ENCODE measurements at regions not wholly inside any gene's neighbourhood (a gene's known extent, or its start where the extent isn't known, plus 50 kb on each side); places are given as distances from the start of the nearest gene placed in this dataset.
"Not testable (repeated sequence)": the region's sequence is repeated elsewhere in the genome, so short reads cannot be mapped to it uniquely, and the experiment has no call there.

DNA sequence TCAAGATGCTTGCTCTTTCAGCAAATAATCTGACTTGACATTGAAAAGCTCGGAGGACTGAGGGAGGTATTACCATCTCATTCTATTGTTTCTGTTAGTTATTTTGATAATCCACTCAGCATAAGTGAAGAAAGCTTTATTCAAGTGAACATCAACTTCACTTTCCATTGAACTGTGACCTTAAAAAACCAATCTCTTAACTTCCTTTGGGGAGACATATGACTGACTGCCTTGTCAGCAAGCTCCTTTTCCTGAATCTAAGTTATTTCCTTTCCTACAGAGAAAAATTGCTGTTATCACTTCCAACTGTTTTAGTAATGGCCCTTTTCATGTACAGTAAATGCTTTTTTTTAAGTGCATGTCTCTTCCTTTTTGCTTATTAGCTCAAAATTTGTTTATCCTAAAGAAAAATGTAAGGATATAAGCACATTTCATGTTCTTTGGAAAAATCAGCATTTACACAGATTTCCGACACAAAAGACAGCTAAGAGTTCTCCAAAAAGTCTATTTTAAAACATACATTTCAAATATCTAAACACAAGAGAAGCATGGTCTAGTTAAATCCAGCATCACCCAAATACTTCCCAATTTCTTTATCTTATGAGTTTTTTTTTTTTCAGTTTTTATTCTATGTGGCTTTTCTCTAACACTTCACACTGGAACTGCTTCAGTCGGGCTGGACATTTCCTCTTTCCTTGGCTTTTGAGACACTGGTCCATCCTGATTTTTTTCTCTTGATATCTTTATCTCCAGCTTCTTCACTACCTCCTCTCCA lies 117.9 kb upstream of the DAB2 start:
- in situ Hi-C loops (cut with MboI; ENCODE audit: low sequenced_read_pairs) = no loop called here

DNA sequence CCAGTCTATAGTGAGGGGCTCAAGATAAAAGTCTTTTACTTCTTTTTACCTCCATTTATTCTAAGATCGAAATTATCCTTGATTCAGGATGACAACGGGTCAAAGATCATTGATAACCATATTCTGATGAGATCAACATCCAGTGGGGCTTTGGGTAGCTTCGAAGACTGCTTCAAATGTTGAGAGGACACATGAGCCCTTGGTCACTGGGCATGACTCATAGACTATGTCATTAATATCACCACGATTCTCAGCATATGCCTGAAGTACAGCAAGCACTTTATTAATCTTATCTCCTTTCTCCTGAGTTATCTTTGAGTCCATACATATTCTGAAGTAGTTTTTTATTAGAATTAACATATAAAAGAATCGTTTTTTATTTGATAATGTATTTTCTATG lies 117.1 kb upstream of the DAB2 start:
- in situ Hi-C loops (cut with MboI; ENCODE audit: low sequenced_read_pairs) = no loop called here

DNA sequence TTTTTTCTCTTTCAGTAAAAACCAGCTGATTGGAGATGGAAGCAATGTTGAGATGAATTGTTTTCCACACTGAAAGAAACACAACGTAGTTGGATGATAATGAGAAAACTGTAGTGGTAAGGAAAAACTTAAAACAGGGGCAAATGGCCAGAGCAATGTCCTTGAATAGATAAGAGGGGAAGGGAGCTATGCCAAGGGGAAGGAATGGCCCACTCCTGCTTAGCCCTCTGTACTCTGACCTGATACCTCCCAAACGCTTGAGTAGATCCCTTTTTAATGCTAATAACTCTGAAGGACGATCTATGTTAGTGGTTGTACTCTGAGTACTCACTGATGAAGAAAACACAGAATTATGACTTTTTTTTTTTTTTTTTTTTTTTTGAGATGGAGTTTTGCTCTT lies 114.7 kb upstream of the DAB2 start:
- in situ Hi-C loops (cut with MboI; ENCODE audit: low sequenced_read_pairs) = no loop called here

DNA sequence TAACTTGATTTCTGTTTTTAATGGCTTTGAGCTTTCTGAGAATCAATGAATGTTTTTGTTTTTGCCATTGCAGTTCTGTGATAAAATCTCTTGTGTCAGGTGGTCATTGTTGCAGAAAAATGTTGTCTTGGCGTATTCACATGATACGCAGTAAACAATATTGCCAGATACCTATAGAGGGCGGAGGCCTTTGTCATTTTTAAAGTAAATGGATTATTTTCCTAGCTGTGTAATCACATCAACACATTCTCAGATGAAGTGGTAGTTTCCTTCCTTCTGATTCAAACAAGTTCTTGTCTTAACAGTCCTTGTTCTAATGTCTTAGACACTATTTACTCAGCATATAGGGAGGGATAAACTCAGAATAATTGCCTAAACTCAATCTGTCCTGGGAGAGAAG lies 109.9 kb upstream of the DAB2 start:
- in situ Hi-C loops (cut with MboI; ENCODE audit: low sequenced_read_pairs) = no loop called here

DNA sequence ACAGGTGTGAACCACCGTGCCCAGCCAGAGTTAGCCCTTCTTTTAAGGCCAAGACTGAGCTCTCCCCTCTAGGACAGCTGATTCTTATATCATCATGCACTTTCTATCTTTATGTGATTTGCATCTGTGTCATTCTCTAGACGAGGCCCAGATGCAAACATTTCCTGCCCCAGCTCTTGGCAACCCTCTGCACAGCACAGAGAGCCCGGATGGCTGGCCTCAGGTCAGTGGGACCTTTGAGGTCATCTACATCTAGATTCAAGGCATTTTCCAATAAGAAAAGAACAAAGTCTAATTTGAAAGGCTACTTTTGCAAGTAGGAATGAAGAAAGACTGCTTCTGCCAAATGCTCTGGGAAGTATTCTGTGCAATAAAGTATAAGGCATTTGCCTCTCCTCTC lies 109.0 kb upstream of the DAB2 start:
- in situ Hi-C loops (cut with MboI; ENCODE audit: low sequenced_read_pairs) = no loop called here

DNA sequence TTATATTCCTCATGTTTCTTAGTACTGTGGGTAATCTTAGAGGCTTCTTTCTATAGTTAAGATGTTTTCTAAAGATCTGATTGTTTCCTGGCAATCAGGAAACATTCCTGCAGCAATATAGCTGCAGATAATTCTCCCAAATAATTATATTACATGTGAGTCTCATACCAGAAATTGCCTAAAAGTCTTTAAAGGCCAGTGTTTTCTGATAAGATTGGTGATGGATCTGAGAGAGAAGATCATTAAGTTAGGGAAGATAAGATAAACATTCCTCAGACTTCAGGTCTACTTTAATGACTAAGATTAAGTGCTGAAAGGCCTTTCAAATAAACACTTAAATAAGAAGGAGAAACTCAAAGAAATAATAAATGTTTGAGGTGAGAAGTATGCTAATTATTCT lies 107.7 kb upstream of the DAB2 start:
- in situ Hi-C loops (cut with MboI; ENCODE audit: low sequenced_read_pairs) = no loop called here

DNA sequence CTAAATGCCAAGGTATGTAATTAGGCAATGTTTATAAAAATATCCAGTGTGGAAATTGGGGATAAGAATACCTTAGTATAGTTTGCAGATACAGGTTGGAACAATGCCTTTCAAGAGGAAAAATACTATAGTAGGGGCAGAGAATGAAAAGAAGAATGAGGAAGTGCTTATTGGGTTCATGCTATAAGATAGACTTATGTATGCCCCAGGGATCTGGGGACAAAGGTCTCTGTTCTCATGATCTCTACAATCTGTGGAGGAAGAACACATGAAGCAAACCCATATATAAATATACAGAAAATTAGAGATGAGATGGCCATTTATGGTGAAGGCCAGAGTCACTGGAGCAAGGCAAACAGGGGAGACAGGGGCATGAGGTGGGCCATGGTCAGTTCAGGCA lies 106.5 kb upstream of the DAB2 start:
- in situ Hi-C loops (cut with MboI; ENCODE audit: low sequenced_read_pairs) = no loop called here

DNA sequence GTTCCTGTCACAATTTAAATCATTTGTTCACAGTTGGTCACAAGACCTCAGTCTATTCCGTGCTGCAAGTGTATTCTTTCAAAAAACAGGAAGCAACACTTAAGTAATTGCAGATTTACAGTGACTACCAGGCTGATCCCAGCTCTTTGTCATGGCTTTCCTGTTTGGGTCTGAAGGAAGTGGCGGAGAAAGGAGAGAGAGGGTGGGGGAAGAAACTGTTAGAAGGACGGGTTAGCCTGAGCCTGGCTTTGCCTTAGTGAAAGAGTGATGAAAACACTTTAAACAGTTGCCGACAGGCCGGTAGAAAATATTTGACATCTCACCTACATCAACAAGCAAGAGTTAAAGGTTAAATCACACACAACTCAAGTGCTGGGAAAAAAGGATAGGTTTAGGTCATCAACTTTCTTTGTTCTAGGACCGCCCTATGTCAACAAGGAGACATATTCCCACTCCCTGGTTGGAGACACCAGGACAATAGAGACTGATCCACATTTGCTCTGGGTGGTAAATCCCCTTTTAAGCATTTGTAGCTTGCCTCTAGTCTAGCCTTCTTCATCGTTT lies 102.2 kb upstream of the DAB2 start:
- in situ Hi-C loops (cut with MboI; ENCODE audit: low sequenced_read_pairs) = no loop called here

DNA sequence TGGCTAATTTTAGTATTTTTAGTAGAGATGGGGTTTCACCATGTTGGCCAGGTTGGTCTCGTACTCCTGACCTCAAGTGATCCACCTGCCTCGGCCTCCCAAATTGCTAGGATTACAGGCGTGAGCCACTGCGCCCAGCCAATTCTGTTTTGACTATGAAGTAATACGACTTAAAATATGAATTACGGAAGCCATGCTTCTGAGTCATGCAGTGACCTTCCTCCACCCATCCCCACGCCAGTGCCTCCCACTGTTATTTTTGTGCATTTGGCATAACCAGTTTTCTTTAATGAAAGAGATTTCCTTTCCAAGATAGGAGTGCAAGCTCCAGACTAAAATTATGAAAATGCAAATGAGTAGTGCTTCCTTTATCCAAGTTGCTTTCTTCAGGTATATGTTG lies 101.0 kb upstream of the DAB2 start:
- in situ Hi-C loops (cut with MboI; ENCODE audit: low sequenced_read_pairs) = not testable (repeated sequence)

DNA sequence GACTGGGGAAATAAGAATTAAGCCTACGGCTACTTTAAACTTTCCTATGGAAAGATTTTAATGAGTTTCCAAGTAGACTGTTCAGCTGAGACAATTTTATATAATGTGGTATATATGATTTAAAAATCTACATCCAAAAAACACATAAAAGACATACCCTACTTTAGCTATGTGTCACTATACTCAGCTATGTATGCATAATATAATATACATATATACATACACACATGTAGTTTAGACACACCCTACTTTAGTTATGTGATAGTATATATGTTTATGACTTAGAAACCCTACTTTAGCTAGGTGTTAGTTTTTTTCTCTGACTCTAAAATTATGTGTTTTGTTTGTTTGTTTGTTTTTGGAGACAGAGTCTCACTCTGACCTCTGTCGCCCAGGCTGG lies 100.5 kb upstream of the DAB2 start:
- in situ Hi-C loops (cut with MboI; ENCODE audit: low sequenced_read_pairs) = no loop called here

DNA sequence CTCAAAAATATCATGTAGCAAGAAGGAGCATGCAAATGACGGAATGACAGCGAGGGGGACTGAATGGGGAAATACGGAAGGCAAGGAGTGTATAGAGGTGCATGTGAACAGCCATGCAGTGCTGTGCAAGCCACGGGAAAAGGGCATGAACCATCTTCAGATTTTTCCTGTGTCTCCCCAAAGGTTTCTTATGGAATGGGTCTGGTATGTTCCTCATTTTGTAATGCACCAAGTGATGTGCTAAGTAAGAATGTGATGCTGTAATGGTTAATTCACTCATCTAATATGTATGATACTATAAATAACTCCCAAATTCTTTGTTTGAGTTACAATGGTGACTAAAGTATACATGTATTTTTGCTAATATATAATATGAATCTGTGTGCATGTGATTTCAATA lies 99.0 kb upstream of the DAB2 start:
- in situ Hi-C loops (cut with MboI; ENCODE audit: low sequenced_read_pairs) = no loop called here

DNA sequence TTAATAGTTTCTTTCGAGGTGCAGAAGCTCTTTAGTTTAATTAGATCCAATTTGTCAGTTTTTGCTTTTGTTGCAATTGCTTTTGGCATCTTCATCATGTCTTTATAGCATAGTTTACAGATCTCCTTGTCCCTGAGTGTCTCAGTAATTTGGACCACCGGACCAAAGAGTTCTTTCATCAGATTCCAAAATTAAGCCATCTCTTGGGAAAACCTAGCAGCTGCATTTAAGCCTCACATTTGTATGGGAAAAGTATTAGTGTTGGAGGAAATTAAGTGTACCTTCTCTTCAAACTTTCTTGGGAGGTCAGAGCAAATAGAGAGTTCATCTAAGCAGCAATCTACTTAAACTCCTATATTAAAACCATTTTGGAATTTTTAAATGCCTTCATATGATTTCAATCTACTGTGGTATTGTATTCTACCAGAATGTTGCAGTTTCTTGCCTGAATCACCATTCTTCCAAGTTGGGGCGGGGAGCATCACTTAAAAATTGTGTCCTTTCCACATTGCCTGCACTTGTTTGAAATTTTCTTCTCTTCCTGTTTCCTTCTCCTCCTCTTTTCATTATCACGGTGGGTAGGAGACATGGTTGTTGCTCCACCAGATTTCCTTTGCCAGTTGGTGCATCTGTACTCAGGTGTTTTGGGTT lies 97.3 kb upstream of the DAB2 start:
- in situ Hi-C loops (cut with MboI; ENCODE audit: low sequenced_read_pairs) = no loop called here

DNA sequence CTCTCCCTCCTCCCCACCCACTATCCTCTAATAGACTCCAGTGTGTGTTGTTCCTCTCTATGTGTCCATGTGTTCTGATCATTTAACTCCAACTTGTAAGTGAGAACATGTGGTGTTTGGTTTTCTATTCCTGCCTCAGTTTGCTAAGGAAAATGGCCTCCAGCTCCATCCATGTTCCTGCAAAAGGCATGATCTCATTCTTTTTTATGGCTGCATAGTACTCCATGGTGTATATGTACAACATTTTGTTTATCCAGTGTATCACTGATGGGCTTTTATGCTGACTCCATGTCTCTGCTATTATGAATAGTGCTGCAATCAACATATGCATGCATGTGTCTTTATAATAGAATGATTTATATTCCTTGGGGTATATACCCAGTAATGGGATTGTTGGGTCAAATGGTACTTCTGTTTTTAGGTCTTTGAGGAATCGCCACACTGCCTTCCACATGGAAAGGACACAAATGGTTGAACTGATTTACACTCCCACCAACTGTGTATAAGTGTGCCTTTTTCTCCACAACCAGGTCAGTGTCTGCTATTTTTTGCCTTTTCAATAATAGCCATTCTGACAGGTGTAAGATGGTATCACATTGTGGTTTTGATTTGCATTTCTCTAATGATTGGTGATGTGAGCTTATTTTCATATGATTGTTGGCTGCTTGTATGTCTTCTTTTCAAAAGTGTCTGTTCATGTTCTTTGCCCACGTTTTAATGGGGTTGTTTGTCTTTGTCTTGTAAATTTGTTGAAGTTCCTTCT lies 96.5 kb upstream of the DAB2 start:
- in situ Hi-C loops (cut with MboI; ENCODE audit: low sequenced_read_pairs) = no loop called here

DNA sequence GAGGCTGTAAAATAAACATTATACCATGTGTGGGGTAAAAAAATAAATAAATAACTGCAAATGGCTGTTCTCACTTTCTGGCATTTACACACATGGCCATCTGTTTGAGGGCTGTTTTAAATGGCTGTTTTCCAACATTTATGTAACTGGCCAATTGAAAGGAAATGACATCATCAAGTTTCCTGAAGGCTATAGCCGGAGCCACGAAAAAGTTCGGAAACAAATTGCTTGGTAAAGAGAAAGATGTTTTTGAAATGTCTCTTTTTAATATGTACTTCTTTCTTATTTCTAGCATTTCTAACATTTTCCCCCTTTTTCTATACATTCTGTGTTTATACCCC lies 95.4 kb upstream of the DAB2 start:
- in situ Hi-C loops (cut with MboI; ENCODE audit: low sequenced_read_pairs) = no loop called here

DNA sequence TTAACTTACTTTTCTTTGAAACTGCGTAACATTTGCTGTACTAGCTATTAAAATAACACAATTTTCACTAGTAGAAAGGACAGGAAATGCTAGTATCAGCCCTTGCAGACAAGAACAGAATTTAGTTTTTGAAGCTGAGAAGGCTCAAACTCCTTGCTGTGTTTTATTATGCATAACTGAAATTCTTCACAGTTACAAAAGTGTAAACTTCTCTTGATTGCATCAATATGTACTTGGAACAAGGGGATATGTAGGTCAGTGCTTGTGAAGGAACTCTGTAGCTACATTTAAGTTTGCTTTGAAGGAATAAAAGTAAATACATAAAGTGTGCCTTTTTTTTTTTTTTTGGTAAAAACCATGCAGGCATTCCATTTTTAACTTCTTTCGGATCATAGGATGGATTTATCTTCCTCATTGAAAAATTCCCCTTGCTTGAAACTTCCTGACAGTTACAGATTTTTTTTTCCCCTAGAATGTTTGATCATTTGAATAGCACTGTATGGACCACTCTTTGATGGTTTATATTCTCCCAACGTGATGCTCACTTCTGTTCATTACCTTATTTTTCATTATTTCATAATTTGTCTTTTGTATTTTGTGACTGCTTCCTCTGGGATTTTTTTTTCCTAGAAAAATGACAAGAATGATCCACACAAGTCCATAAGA lies 94.9 kb upstream of the DAB2 start:
- in situ Hi-C loops (cut with MboI; ENCODE audit: low sequenced_read_pairs) = no loop called here

DNA sequence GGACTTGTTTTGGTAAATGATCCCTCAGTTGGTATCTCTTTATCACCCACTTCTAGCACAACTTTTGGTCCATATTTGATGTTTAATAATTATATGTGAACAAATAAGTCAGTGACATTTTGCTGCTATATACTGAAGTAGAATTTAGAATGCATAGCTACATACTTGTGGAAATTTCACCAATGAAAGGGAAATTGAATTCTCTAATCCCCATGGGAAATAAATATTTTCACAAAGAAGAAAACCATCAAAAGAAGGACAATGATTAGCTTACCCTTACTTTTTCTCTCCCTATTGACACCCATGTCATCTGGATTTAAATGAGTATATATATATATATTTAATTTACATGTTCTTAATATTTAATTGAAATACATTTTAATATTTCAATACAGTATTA lies 94.3 kb upstream of the DAB2 start:
- in situ Hi-C loops (cut with MboI; ENCODE audit: low sequenced_read_pairs) = no loop called here

DNA sequence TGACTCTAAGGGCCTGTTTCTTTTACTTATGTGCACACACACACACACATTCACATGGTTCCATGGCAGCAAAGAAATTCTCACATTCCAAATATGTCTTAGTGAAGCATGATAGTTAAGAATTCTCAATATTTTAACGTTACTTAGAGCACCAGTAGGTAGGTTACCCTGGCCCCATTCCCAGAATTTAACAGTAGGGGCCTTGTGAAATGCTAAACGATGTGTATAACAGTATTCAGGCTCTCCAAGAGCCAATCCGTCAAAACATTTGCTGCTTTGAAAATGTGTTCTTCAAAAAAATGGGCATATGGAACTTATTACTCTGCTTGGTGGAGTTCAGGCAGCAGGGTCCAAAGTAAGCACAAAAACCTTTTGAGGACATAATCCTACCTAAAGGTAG lies 93.7 kb upstream of the DAB2 start:
- in situ Hi-C loops (cut with MboI; ENCODE audit: low sequenced_read_pairs) = no loop called here

DNA sequence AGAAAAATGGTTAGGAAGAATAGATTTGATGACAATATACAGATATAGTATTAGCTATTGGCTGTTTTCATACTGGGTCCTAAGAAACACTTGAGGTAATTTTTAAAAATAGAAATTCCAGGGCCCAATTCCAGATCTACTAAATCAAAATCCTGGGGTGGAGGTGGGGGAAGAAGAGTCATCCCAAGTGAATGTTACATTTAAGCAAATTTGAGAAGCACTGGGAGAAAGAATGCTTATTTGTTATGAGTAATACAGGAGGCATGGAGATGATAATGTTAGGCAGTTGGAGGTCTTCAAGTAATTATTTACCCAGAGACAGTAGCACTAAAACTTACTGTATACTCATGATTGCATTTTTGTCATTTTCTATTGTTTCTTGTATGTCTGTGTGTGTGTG lies 93.0 kb upstream of the DAB2 start:
- in situ Hi-C loops (cut with MboI; ENCODE audit: low sequenced_read_pairs) = no loop called here

DNA sequence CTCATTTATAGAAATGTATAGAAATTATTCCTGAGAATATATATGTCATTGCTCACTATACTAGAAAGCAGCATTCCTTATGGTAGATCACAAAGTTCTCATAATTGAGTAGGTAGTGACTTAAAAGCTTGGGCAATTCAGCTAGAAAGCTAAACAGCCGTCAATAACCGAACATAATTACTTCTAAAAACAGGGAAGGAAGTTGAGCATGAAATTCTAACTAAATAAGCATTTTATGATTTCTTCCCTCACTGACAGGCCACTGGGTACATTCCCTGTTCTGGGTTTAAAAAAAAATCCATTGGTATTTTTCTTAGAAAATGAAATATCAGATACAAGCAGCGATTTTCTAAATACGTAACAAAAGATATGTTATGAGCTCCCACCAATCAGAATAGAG lies 91.1 kb upstream of the DAB2 start:
- in situ Hi-C loops (cut with MboI; ENCODE audit: low sequenced_read_pairs) = no loop called here

DNA sequence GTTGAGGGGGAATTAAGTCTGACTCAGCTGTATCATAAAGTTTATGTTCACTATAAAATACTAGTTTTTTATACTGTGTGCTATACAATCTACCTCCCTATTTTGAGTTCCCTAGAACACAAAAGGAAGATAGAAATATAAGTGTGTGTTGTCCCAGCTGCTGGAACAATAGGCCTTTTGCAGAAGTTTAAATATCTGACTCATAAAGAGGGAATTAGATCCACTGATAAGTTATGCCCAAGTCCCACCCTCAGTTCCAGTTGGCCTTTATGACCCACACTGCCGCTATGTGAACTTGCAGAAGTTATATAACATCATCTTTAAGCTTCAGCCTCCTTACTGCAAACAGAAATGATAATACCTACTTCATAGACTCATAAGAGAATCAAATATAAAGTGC lies 88.5 kb upstream of the DAB2 start:
- in situ Hi-C loops (cut with MboI; ENCODE audit: low sequenced_read_pairs) = no loop called here

DNA sequence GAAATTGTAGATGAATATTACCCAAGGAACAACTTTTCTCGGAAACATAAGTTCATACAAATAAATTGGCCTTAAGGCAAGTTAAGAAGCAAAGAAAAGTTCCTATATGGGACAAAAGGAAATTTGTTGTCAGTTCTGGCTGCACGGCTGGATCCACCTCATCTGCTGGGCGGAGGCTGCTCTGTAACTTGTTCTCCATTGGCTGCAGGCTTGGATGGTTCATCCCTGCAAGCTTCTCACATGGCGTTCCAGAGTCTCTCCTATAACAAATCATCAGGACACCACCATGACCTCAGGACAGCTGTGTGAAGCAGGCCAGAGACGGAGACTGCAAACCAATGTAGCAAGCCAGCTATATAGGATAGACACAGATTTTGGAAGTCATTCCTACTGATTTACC lies 81.4 kb upstream of the DAB2 start:
- in situ Hi-C loops (cut with MboI; ENCODE audit: low sequenced_read_pairs) = no loop called here

All from HL-60/S4 treated with retinoic acid at 250 ng/mL for 4 days and 3 days (cell line).